ENCODE measurements at regions not wholly inside any gene's neighbourhood (a gene's known extent, or its start where the extent isn't known, plus 50 kb on each side); places are given as distances from the start of the nearest gene placed in this dataset.

DNA sequence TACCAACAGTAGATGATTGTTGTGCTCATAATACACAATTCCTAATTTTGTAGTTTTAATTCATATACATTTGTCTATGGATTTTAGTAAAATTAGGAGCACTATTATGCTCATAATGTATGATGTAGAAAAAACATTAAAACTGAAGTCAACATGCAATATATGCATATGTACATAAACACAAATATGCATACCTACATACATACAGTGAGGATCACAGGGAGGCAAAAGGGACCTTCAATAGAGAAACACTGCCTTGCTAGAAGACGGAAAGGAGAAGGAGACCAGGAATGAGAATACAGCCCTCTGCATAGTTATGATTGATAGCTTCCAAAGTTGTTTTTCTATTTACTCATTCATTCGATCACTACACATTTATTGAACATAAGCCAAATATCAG is 606.5 kb downstream of the LMO4 start:
- Histone ChIP-seq H3K9me3 (no peaks in the 10 kb centered on the region), H3K27ac (no peak overlapping the region), H3K4me1 (peaks cover 2% of the 10 kb centered on the region), H3K27me3 (no peaks in the 10 kb centered on the region), H3K4me3 (no peak overlapping the region), H3K36me3 (no peaks in the 10 kb centered on the region)
- TF ChIP-seq POLR2AphosphoS5 (IDR thresholded peaks at IDR 0.05) (no peak), POLR2A (IDR thresholded peaks at IDR 0.05) (no peak), EP300 (IDR thresholded peaks at IDR 0.05) (no peak)
- TF ChIP-seq, protein P1, sequence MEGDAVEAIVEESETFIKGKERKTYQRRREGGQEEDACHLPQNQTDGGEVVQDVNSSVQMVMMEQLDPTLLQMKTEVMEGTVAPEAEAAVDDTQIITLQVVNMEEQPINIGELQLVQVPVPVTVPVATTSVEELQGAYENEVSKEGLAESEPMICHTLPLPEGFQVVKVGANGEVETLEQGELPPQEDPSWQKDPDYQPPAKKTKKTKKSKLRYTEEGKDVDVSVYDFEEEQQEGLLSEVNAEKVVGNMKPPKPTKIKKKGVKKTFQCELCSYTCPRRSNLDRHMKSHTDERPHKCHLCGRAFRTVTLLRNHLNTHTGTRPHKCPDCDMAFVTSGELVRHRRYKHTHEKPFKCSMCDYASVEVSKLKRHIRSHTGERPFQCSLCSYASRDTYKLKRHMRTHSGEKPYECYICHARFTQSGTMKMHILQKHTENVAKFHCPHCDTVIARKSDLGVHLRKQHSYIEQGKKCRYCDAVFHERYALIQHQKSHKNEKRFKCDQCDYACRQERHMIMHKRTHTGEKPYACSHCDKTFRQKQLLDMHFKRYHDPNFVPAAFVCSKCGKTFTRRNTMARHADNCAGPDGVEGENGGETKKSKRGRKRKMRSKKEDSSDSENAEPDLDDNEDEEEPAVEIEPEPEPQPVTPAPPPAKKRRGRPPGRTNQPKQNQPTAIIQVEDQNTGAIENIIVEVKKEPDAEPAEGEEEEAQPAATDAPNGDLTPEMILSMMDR (IDR thresholded peaks at IDR 0.05) = no peak
- DNase-seq (ENCODE audit: low spot score in 2 of 2) = no peak
- WGBS = 92% methylated on average over 2 of the region's 2 CpGs

DNA sequence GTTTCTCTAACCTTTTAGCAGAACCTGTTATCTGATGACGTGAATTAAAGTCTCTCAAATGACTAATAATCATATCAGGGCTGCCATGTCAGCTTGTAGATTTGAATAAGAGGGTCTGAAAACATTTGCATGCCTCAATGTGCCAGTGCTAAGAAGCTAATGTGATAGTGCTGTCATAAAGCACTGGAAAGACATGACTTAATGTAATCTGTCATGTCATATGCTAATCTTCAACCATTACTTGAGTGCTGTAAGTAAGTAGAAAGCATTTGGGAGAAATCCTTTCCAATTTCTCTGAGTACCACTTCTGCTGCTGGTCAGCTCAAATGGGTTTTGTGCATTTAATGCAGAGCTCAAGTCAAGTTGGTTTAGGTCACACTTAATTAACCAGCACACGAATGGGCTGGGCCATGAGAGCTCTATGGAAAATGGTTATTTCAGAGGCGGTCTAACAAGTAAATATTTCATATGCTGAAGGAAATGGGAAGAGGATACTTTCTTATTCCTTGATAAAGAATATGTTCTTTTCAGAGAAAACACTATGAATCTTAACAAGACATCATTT is 609.2 kb downstream of the LMO4 start:
- H3K4me3 ChIP-seq = no peak overlapping the region
- WGBS = 90% methylated on average over 3 of the region's 3 CpGs

DNA sequence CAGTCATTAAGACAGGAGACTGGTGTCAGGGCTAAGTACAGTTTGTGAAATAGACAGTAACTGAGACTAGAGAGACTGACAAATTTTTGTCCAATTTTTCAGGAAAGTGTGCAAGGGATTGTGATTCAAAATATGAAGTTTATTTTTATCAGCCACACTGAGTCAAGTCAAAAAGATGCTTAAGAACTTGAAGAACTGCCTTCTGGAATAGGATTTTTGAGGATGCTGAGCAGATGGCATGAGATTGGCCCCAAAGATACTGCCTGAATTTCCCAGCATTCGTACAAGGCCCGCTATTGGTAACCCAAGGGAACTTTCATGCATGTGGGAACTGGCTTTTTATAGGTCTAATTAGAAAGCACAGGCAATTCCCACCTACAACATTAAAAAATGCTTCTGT is 610.0 kb downstream of the LMO4 start:
- no peak overlapping the region for H3K4me3 ChIP-seq
- H3K27me3 ChIP-seq = no peaks in the 10 kb centered on the region
- H3K9me3 ChIP-seq = no peaks in the 10 kb centered on the region
- no peak for DNase-seq (ENCODE audit: low spot score in 2 of 2)
- 87% methylated on average over 2 of the region's 2 CpGs for WGBS
- peak overlapping the region; percentile 29 for H3K27ac ChIP-seq
- peaks cover 7% of the 10 kb centered on the region for H3K4me1 ChIP-seq
- no peaks in the 10 kb centered on the region for H3K36me3 ChIP-seq
- TF ChIP-seq POLR2AphosphoS5 (IDR thresholded peaks at IDR 0.05) = no peak
- TF ChIP-seq POLR2A (IDR thresholded peaks at IDR 0.05) = no peak
- TF ChIP-seq EP300 (IDR thresholded peaks at IDR 0.05) = no peak
- TF ChIP-seq, protein P1 (IDR thresholded peaks at IDR 0.05) = no peak

More for the DNA sequence above, 609.2 kb downstream of the LMO4 start:
- DNase-seq (ENCODE audit: low spot score in 2 of 2) = no peak
- H3K27ac ChIP-seq = no peak overlapping the region
- TF ChIP-seq POLR2AphosphoS5 (IDR thresholded peaks at IDR 0.05) (no peak), POLR2A (IDR thresholded peaks at IDR 0.05) (no peak), EP300 (IDR thresholded peaks at IDR 0.05) (no peak)
- TF ChIP-seq, protein P1 (IDR thresholded peaks at IDR 0.05) = no peak
- no peaks in the 10 kb centered on the region for H3K27me3 ChIP-seq
- no peaks in the 10 kb centered on the region for H3K36me3 ChIP-seq
- H3K4me1 ChIP-seq = peaks cover 7% of the 10 kb centered on the region
- no peaks in the 10 kb centered on the region for H3K9me3 ChIP-seq

DNA sequence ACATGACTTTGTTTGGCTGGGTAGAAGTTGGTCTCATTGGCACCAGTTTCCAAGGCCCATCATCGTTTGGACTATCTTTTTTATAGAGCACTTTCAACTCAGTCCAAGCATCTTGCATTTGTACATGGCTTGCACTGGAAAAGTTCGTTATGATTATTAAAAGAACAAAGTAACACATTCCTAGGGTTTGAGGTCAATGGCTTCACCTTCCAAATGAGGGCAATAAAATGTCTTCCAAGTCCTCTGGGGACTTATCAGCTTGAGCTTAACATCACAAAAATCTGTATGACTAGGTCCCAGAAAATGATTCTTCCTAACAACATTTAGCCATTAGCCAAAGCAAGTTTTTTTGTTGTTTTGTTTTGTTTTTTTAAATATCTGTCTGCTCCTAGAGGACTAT is 610.8 kb downstream of the LMO4 start:
- H3K4me3 ChIP-seq = no peak overlapping the region
- TF ChIP-seq, protein P1 (IDR thresholded peaks at IDR 0.05) = no peak
- no peak for TF ChIP-seq EP300 (IDR thresholded peaks at IDR 0.05)
- peak in 1 of 3 donors; percentile 17 for TF ChIP-seq POLR2AphosphoS5 (IDR thresholded peaks at IDR 0.05)
- no peak for TF ChIP-seq POLR2A (IDR thresholded peaks at IDR 0.05)
- no peaks in the 10 kb centered on the region for H3K36me3 ChIP-seq
- H3K4me1 ChIP-seq = peaks cover 7% of the 10 kb centered on the region
- no peak for DNase-seq (ENCODE audit: low spot score in 2 of 2)
- no peaks in the 10 kb centered on the region for H3K9me3 ChIP-seq
- peak overlapping the region; percentile 53 for H3K27ac ChIP-seq
- no peaks in the 10 kb centered on the region for H3K27me3 ChIP-seq
- 52% methylated on average over 2 of the region's 2 CpGs for WGBS

DNA sequence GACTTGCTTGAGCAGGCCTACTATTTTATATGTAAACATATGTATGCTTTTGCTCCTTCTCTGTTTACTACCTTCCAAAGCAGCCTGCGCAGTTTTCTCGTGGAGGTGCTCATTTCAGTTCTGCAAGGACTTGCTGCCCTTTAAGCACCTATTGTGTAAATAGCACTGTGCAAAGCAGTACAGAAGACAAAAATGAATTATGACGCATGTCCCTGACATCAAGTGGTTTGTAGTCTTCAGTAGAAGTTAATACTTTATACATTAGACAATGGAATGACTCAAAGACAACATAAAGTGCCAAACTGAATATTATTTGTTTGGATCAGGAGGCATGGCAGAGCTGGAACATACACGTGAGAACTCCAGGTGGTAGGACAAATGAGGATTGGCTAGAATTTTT is 611.7 kb downstream of the LMO4 start:
- Histone ChIP-seq H3K27ac (no peak overlapping the region), H3K36me3 (no peaks in the 10 kb centered on the region), H3K9me3 (no peaks in the 10 kb centered on the region), H3K4me3 (no peak overlapping the region), H3K4me1 (peaks cover 7% of the 10 kb centered on the region), H3K27me3 (no peaks in the 10 kb centered on the region)
- 80% methylated on average over 4 of the region's 4 CpGs for WGBS
- TF ChIP-seq POLR2A (IDR thresholded peaks at IDR 0.05) (no peak), POLR2AphosphoS5 (IDR thresholded peaks at IDR 0.05) (no peak), EP300 (IDR thresholded peaks at IDR 0.05) (no peak)
- TF ChIP-seq, protein P1 (IDR thresholded peaks at IDR 0.05) = no peak
- no peak for DNase-seq (ENCODE audit: low spot score in 2 of 2)

All from suprapubic skin (tissue), 4 donors.